ENCODE measurements at regions not wholly inside any gene's neighbourhood (a gene's known extent, or its start where the extent isn't known, plus 50 kb on each side); places are given as distances from the start of the nearest gene placed in this dataset.
"Not testable (repeated sequence)": the region's sequence is repeated elsewhere in the genome, so short reads cannot be mapped to it uniquely, and the experiment has no call there.

GRCh38 chr7:81420526-81421226 lies 349.2 kb downstream of the HGF start:
- no peak for DNase-seq

- DNase-seq: no peak
Measured at GRCh38 chr7:81419731-81420130, 350.1 kb downstream of the HGF start.

GRCh38 chr7:81416659-81417058 lies 353.2 kb downstream of the HGF start:
- DNase-seq: no peak

- no peak for DNase-seq
Measured at GRCh38 chr7:81415181-81415580, 354.7 kb downstream of the HGF start.

DNA sequence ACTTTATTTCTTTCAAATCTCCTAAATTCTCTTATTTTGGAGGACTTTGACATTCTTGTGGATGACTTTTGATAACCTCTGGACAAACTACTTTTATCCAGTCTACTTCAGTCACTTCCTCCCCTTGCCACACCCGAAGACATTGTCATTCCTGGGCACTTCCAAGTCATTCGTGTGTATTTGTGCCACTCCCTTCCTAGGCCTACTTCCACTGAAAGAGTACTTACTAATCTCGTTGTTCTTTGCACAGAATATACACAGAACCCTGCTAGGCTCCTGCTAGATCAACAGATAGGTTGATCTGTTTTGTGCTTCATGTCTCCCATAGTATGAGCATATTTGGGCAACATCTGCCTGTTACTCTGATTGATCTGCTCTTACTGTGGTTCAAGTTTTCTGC lies 355.4 kb downstream of the HGF start:
- no peak for DNase-seq

DNA sequence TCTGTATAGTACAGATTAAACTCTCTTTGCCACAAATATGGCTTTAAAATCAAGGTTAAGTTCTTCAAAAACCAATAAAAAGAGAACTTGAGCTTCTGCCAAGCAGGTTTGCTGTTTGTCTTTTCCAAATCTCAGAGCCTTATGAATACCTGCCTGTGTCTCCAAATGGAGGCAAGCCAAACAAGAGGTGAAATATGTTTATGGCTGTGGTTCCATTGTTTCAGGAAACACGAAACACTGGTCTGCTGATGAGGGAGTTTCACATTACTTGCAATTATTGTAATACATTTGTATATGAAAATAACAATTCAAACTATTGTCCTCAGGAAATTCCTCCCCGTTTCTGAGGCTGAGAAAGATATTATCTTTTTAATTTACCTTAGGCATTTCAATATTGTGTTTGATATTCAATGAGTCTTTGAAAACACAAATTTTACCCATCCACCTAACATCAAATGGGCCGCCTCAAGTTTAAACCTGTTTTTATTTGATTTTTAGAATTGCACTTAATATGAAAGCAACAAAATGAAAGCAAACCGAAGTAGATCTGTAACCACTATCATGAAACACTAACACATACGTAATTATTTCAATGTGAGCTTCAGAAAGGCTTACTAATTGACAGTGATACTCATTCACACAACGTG lies 359.3 kb downstream of the HGF start:
- no peak for DNase-seq

- no peak for DNase-seq
Measured at GRCh38 chr7:81408728-81409127, 361.1 kb downstream of the HGF start.

DNA sequence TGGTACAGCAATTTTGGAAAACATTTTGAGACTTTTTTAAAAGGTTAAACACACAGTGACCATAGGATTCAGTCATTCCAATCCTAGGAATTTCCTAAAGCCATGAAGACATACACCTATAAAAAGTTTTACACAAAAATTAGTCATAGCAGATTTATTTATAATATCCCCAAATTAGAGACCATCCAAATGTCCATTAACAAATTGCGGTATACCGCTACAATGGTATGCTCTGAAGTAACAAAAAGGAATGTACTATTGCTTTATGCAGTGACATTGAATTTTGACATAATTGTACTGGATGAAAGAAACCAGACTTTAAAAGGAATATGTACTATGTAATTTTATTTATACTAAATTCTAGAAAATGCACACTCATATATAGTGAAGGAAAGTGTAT lies 362.8 kb downstream of the HGF start:
- DNase-seq: no peak

DNA sequence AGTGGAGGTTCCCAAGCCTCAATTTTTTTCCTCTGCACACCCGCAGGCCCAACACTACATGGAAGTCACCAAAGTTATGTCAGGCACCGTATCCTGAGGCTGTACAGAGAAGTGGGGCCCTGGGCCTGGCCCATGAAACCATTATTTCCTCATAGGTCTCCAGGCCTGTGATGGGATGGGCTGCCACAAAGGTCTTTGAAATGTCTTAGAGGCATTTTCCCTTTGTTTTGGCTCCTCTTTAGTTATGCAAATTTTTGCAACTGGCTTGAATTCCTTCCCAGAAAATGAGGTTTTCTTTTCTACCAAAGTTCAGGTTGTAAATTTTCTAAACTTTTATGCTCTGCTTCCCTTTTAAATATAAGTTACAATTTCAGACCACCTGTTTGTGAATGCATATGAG lies 365.2 kb downstream of the HGF start:
- DNase-seq: no peak

GRCh38 chr7:81402227-81402626 lies 367.6 kb downstream of the HGF start:
- DNase-seq: no peak

DNA sequence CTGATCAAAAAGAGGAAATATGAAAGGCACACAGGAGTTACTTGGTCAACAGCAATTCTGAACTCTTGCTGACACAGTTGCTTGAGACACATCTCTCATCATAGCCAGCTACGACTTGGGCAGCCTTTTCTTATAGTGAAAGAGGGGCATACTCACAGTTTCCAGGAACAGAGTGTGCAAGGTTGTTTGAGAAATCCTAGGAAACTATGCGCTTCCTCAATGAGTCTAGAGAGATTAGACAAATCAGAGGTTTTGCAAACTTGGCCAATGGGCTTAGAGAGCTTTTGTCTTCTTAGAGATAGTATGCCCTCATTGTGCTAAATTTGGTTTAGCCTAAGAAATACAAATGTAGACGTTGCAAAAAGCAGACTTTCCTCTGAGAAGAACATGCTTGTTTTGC lies 370.4 kb downstream of the HGF start:
- no peak for DNase-seq

DNA sequence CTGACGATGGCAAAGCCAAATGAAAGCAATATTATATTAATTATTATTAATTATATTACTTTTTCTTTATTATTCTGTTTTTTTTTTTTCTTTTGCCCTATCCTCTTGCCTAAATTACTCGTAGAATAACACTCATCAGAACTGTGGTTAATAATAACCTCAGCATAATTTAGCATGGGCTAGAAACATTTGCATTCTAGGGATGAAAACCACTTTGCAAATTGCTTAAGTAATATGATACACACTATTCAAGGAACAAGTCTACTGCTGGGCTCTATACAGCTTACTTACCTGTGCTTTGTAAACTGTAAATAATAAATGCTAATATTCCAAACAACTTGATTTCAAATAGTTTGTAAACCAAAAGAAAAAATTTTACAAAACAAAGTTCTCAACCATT lies 375.8 kb downstream of the HGF start:
- no peak for DNase-seq

GRCh38 chr7:81393018-81393417 lies 376.8 kb downstream of the HGF start:
- DNase-seq: no peak

- DNase-seq: no peak
Measured at GRCh38 chr7:81385370-81385769, 384.5 kb downstream of the HGF start.

GRCh38 chr7:81383846-81384245 lies 386.0 kb downstream of the HGF start:
- DNase-seq: no peak

DNA sequence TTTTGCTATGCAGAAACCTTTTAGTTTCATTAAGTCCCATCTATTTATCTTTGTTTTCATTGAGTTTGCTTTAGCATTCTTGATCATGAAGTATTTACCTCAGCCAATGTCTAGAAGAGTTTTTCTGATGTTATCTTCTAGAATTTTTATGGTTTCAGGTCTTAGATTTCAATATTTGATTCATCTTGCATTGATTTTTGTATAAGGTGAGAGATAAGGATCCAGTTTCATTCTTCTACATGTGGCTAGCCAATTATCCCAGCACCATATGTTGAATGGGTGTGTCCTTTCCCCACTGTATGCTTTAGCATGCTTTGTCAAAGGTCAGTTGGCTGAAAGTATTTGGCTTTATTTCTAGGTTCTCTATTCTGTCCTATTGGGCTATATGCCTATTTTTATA lies 395.2 kb downstream of the HGF start:
- DNase-seq: not testable (repeated sequence)

- DNase-seq: no peak
Measured at GRCh38 chr7:81370822-81371221, 399.0 kb downstream of the HGF start.

DNA sequence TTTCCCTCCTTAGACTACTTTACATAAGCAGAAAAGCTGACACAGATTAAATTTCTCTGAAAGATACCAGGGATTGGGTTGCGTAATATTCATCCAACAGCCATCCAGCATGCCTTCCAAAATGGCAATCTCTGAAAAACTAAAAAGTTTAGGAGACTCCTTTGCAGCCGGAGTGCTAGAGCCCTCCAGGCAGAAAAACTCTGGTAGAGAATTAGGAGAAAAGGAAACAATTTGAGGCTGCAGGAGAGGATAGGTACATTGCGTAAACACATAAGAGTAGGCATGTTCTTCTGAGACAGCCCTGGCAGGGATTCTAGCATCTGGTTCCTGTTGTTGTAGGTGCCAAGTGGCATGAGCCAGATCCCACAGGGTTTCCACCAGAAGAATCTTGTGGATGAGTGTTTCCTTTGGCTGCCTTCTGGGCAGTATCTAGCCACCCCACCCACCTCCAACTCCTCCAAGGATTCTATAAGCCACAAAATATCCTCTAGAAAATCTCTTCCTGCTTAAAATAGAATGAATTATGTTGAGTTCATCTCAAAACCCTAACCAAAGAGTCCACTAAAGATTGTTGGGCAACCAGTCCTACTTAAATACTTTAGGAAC lies 402.4 kb downstream of the HGF start:
- no peak for DNase-seq

DNA sequence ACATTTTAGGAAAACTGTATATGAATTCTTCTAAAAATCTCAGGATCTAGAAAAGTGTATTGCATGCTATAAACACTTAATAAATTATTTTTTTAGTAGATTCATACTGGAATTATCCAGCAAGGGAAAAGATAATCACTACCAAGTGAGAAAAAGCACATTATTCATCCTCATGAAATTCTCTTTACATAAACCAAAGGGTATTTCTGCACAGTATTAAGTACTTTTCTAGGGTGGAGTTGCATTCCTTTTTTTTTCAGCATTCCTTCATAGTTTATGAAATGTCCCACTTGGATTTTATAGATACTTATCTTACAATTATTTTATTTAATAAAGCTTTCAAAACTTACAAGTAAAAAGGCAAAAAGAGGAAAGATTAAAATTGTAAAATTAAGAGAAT lies 403.3 kb downstream of the HGF start:
- DNase-seq: no peak

- DNase-seq: no peak
Measured at GRCh38 chr7:81361769-81362312, 408.0 kb downstream of the HGF start.

- no peak for DNase-seq
Measured at GRCh38 chr7:81355911-81356310, 413.9 kb downstream of the HGF start.

- no peak for DNase-seq
Measured at GRCh38 chr7:81349044-81349443, 420.8 kb downstream of the HGF start.

DNA sequence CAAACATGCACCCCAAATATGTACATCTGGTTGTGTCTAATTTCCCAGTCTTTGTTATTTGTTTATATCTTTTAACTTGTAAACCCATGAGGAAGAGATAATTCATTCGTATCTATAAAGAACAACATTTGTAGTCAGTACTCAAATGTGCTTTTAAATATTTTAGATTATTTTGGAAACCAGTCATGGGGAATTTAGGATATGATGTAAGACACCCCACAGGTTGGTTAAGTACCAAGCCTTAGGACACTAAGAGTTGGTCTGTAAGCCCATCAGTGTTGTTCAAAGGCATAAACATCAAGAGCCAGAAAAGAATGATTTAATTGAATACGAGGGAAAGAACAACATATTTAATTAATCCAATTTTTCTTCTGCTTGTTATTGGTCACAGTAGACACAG lies 421.1 kb upstream of the SEMA3C start:
- no peak for DNase-seq

GRCh38 chr7:81333536-81333935 lies 414.7 kb upstream of the SEMA3C start:
- DNase-seq: no peak

Data from retina (tissue), 1 donor.